ENCODE measurements at regions not wholly inside any gene's neighbourhood (a gene's known extent, or its start where the extent isn't known, plus 50 kb on each side); places are given as distances from the start of the nearest gene placed in this dataset.

- TF ChIP-seq EZH2 (IDR thresholded peaks at IDR 0.05; ENCODE audit: borderline replicate concordance, low read depth, low read length, severe bottlenecking) (no peak), CTCF (IDR thresholded peaks at IDR 0.05; ENCODE audit: borderline replicate concordance, extremely low read depth, low read length, poor library complexity, severe bottlenecking) (no peak)
- Histone ChIP-seq H3K36me3 (ENCODE audit: insufficient read depth, low read length) (no peaks in the 10 kb centered on the region), H3K4me3 (ENCODE audit: low read depth in 1 of 2, low read length in 2 of 2) (no peak overlapping the region), H3K27me3 (ENCODE audit: insufficient read depth, low read length, poor library complexity) (peaks cover 28% of the 10 kb centered on the region), H2AFZ (ENCODE audit: low read depth, low read length) (no peak overlapping the region), H4K20me1 (ENCODE audit: insufficient read depth, low read length) (no peaks in the 10 kb centered on the region), H3K4me1 (ENCODE audit: insufficient read depth, low read length) (no peaks in the 10 kb centered on the region), H3K79me2 (ENCODE audit: insufficient read depth, low read length) (no peaks in the 10 kb centered on the region), H3K9me3 (ENCODE audit: insufficient read depth, low read length, severe bottlenecking) (no peaks in the 10 kb centered on the region), H3K9ac (ENCODE audit: low read depth, low read length) (no peak overlapping the region), H3K4me2 (ENCODE audit: insufficient read depth, low read length) (no peak overlapping the region), H3K27ac (ENCODE audit: low read length) (no peak overlapping the region)
- DNase-seq (no peak), ATAC-seq (ENCODE audit: insufficient read depth, low read depth) (no peak)
Observed at GRCh38 chr5:169442913-169443784, 140.4 kb upstream of the SPDL1 start.

- H3K9me3 ChIP-seq (ENCODE audit: insufficient read depth, low read length, severe bottlenecking) = no peaks in the 10 kb centered on the region
- no peak for DNase-seq
- H3K4me3 ChIP-seq (ENCODE audit: low read depth in 1 of 2, low read length in 2 of 2) = no peak overlapping the region
- H3K36me3 ChIP-seq (ENCODE audit: insufficient read depth, low read length) = no peaks in the 10 kb centered on the region
- peaks cover 28% of the 10 kb centered on the region for H3K27me3 ChIP-seq (ENCODE audit: insufficient read depth, low read length, poor library complexity)
- ATAC-seq (ENCODE audit: insufficient read depth, low read depth) = no peak
- H3K79me2 ChIP-seq (ENCODE audit: insufficient read depth, low read length) = no peaks in the 10 kb centered on the region
- no peak overlapping the region for H3K9ac ChIP-seq (ENCODE audit: low read depth, low read length)
- H3K4me2 ChIP-seq (ENCODE audit: insufficient read depth, low read length) = no peak overlapping the region
- no peaks in the 10 kb centered on the region for H3K4me1 ChIP-seq (ENCODE audit: insufficient read depth, low read length)
- no peak overlapping the region for H2AFZ ChIP-seq (ENCODE audit: low read depth, low read length)
- no peaks in the 10 kb centered on the region for H4K20me1 ChIP-seq (ENCODE audit: insufficient read depth, low read length)
- TF ChIP-seq EZH2 (IDR thresholded peaks at IDR 0.05; ENCODE audit: borderline replicate concordance, low read depth, low read length, severe bottlenecking) (no peak), CTCF (IDR thresholded peaks at IDR 0.05; ENCODE audit: borderline replicate concordance, extremely low read depth, low read length, poor library complexity, severe bottlenecking) (no peak)
- no peak overlapping the region for H3K27ac ChIP-seq (ENCODE audit: low read length)
Observed at GRCh38 chr5:169442403-169442874, 141.1 kb upstream of the SPDL1 start.

GRCh38 chr5:169440107-169440705, 139.3 kb upstream of the SLIT3 start:
- Histone ChIP-seq H3K27ac (ENCODE audit: low read length) (no peak overlapping the region), H3K9ac (ENCODE audit: low read depth, low read length) (no peak overlapping the region), H3K36me3 (ENCODE audit: insufficient read depth, low read length) (no peaks in the 10 kb centered on the region), H4K20me1 (ENCODE audit: insufficient read depth, low read length) (no peaks in the 10 kb centered on the region), H3K4me3 (ENCODE audit: low read depth in 1 of 2, low read length in 2 of 2) (no peak overlapping the region), H3K79me2 (ENCODE audit: insufficient read depth, low read length) (no peaks in the 10 kb centered on the region), H2AFZ (ENCODE audit: low read depth, low read length) (no peak overlapping the region), H3K4me2 (ENCODE audit: insufficient read depth, low read length) (no peak overlapping the region), H3K27me3 (ENCODE audit: insufficient read depth, low read length, poor library complexity) (peaks cover 26% of the 10 kb centered on the region), H3K4me1 (ENCODE audit: insufficient read depth, low read length) (no peaks in the 10 kb centered on the region), H3K9me3 (ENCODE audit: insufficient read depth, low read length, severe bottlenecking) (no peaks in the 10 kb centered on the region)
- DNase-seq (no peak), ATAC-seq (ENCODE audit: insufficient read depth, low read depth) (no peak)
- TF ChIP-seq EZH2 (IDR thresholded peaks at IDR 0.05; ENCODE audit: borderline replicate concordance, low read depth, low read length, severe bottlenecking) (no peak), CTCF (IDR thresholded peaks at IDR 0.05; ENCODE audit: borderline replicate concordance, extremely low read depth, low read length, poor library complexity, severe bottlenecking) (no peak)
